OCI-LY7 (cell line): ENCODE measurements at regions not wholly inside any gene's neighbourhood (a gene's known extent, or its start where the extent isn't known, plus 50 kb on each side); places are given as distances from the start of the nearest gene placed in this dataset.

Experiments
- BruUV-seq: library from RNA; stranded (reverse); fragments of 400-500 nt; replicated peaks from 2 replicates; lab custom pipeline; 2021; lab: Mats Ljungman, UMichigan
- CTCF ChIA-PET: fragments of 300-600 bp; sonication (Branson Sonifier 250); formaldehyde crosslinking; loops from one replicate; lab custom pipeline; 2022; ENCODE audit warnings: antibody characterized with exemption; ENCODE audit not compliant: unreplicated experiment; lab: Charles Lee
- POLR2A ChIA-PET: fragments of 300-600 bp; sonication (Branson Sonifier 250); formaldehyde crosslinking; loops from one replicate; lab custom pipeline; 2022; ENCODE audit warnings: antibody characterized with exemption; lab: Charles Lee
- DNase-seq: peaks from one replicate; pipeline ENCODE4 v3.0.0-alpha.2; 2015; ENCODE audit warnings: low spot score
- H2AFZ ChIP-seq: fragments of 200-600 bp; sonication (generic), shearing (Covaris generic); 2 replicates; pipeline ENCODE4 v1.6.1; 2014; ENCODE audit warnings: mild to moderate bottlenecking, antibody characterized with exemption, low read length, moderate library complexity
- H3K27ac ChIP-seq: fragments of 200-600 bp; sonication (generic); 2 replicates; pipeline ENCODE4 v1.5.1; 2014; ENCODE audit warnings: mixed run types, low read depth, mild to moderate bottlenecking, moderate library complexity, low read length, inconsistent platforms; ENCODE audit not compliant: poor library complexity, severe bottlenecking
- H3K36me3 ChIP-seq: fragments of 200-600 bp; sonication (generic); 2 replicates; pipeline ENCODE4 v1.6.1; 2014; ENCODE audit warnings: mild to moderate bottlenecking, antibody characterized with exemption, low read length, moderate library complexity, mixed read lengths; ENCODE audit not compliant: insufficient read depth
- H3K4me1 ChIP-seq: fragments of 200-600 bp; sonication (generic); 2 replicates; pipeline ENCODE4 v1.5.1; 2014; ENCODE audit warnings: mild to moderate bottlenecking, low read length; ENCODE audit not compliant: insufficient read depth, poor library complexity, severe bottlenecking
- H3K4me2 ChIP-seq: fragments of 200-600 bp; sonication (generic); 2 replicates; pipeline ENCODE4 v1.6.1; 2014; ENCODE audit warnings: mild to moderate bottlenecking, low read length
- H3K4me3 ChIP-seq: fragments of 200-600 bp; sonication (generic); 2 replicates; pipeline ENCODE4 v1.5.1; 2014; ENCODE audit warnings: mild to moderate bottlenecking, low read depth, low read length; ENCODE audit not compliant: poor library complexity, severe bottlenecking
- H3K79me2 ChIP-seq: fragments of 200-600 bp; sonication (generic); 2 replicates; pipeline ENCODE4 v1.6.1; 2016; ENCODE audit warnings: low read depth, mild to moderate bottlenecking, low read length, moderate library complexity, mixed read lengths; ENCODE audit not compliant: insufficient read depth
- H3K9me2 ChIP-seq: fragments of 200-600 bp; sonication (generic); 2 replicates; pipeline ENCODE4 v1.6.1; 2016; ENCODE audit warnings: mild to moderate bottlenecking, low read length, mixed read lengths; ENCODE audit not compliant: insufficient read depth
- H3K9me3 ChIP-seq: fragments of 200-600 bp; sonication (generic); 2 replicates; pipeline ENCODE4 v1.6.1; 2014; ENCODE audit warnings: mild to moderate bottlenecking, mixed run types, low read length, mixed read lengths
- H4K20me1 ChIP-seq: fragments of 200-600 bp; sonication (generic); 2 replicates; pipeline ENCODE4 v1.6.1; 2014; ENCODE audit warnings: mild to moderate bottlenecking, antibody characterized with exemption, low read length, moderate library complexity, mixed read lengths; ENCODE audit not compliant: insufficient read depth
- EZH2phosphoT487 ChIP-seq: fragments of 200-600 bp; sonication (generic); IDR thresholded peaks from 2 replicates; pipeline ENCODE4 v1.6.1; 2018; ENCODE audit warnings: low read depth, borderline replicate concordance, mild to moderate bottlenecking, mixed run types, antibody characterized with exemption, low read length, moderate library complexity, mixed read lengths
- intact Hi-C: fragments of 100-400 bp; cut with micrococcal nuclease; formaldehyde crosslinking; loops from one replicate; pipeline ENCODE4 v1.10.0; 2022; ENCODE audit not compliant: unreplicated experiment
- TF ChIP-seq, protein P1 (sequence below): fragments of 200-600 bp; sonication (generic); conservative IDR thresholded peaks from 2 replicates; pipeline ENCODE4 v1.5.1; 2014; ENCODE audit warnings: mild to moderate bottlenecking, antibody characterized with exemption, low read length, moderate library complexity, mixed read lengths

DNA sequence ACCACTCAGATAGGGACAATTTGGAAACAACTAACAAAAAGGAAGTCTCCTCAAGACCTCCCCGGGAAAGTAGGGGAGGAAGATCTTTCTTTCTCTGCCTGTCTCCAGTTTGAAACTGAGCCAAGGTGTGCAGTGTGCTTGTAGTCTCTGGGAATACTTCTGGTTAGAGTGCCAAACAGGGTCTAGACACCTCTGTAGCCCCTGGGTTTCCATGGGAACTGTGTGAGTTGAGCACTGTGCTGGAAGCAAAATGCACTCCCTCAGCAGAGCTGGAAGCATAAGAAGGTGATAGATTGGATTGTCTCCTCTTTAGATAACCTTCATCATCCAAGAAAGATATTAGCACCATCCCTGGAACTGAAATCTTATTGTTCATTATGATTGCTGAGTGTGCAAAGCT lies 129.2 kb upstream of the TNPO1 start:
- BruUV-seq = no TSS peak
- Histone ChIP-seq H3K4me3 (no peak overlapping the region), H3K36me3 (no peaks in the 10 kb centered on the region), H4K20me1 (no peaks in the 10 kb centered on the region), H3K4me1 (no peaks in the 10 kb centered on the region), H3K27ac (no peak overlapping the region), H2AFZ (no peak overlapping the region), H3K79me2 (no peaks in the 10 kb centered on the region), H3K9me3 (no peaks in the 10 kb centered on the region), H3K9me2 (no peaks in the 10 kb centered on the region), H3K4me2 (no peak overlapping the region)
- intact Hi-C loops = no loop called here
- TF ChIP-seq EZH2phosphoT487 = no peak
- TF ChIP-seq, protein P1, sequence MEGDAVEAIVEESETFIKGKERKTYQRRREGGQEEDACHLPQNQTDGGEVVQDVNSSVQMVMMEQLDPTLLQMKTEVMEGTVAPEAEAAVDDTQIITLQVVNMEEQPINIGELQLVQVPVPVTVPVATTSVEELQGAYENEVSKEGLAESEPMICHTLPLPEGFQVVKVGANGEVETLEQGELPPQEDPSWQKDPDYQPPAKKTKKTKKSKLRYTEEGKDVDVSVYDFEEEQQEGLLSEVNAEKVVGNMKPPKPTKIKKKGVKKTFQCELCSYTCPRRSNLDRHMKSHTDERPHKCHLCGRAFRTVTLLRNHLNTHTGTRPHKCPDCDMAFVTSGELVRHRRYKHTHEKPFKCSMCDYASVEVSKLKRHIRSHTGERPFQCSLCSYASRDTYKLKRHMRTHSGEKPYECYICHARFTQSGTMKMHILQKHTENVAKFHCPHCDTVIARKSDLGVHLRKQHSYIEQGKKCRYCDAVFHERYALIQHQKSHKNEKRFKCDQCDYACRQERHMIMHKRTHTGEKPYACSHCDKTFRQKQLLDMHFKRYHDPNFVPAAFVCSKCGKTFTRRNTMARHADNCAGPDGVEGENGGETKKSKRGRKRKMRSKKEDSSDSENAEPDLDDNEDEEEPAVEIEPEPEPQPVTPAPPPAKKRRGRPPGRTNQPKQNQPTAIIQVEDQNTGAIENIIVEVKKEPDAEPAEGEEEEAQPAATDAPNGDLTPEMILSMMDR = no peak
- ChIA-PET CTCF (no interaction called here), POLR2A (no interaction called here)
- DNase-seq = no peak

DNA sequence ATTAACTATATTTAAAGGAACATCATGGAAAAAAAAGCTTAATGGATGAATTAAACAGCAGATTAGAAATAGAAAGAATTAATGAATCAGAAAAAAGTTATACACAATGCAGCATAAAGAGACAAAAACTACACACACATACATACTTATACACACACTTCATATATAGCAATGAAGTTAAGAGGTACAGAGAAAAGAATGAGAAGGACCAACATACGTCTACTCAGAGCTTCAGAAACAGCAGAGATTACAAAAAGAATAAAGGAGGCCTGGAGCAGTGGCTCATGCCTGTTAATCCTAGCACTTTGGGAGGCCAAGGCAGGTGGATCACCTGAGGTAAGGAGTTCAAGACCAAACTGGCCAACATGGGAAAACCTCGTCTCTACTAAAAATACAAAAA lies 133.9 kb upstream of the TNPO1 start:
- intact Hi-C loops = no loop called here
- TF ChIP-seq, protein P1 = no peak
- no peak for TF ChIP-seq EZH2phosphoT487
- H3K36me3 ChIP-seq = no peaks in the 10 kb centered on the region
- POLR2A ChIA-PET = no interaction called here
- BruUV-seq = no TSS peak
- H3K4me2 ChIP-seq = no peak overlapping the region
- H4K20me1 ChIP-seq = no peaks in the 10 kb centered on the region
- no peaks in the 10 kb centered on the region for H3K4me1 ChIP-seq
- no peak for DNase-seq
- no peaks in the 10 kb centered on the region for H3K9me3 ChIP-seq
- no peaks in the 10 kb centered on the region for H3K9me2 ChIP-seq
- CTCF ChIA-PET = no interaction called here
- H2AFZ ChIP-seq = no peak overlapping the region
- H3K4me3 ChIP-seq = no peak overlapping the region
- no peak overlapping the region for H3K27ac ChIP-seq
- no peaks in the 10 kb centered on the region for H3K79me2 ChIP-seq

- Histone ChIP-seq H3K9me3 (no peaks in the 10 kb centered on the region), H3K79me2 (no peaks in the 10 kb centered on the region), H3K27ac (no peak overlapping the region), H3K4me1 (no peaks in the 10 kb centered on the region), H3K4me2 (no peak overlapping the region), H2AFZ (no peak overlapping the region), H3K9me2 (no peaks in the 10 kb centered on the region), H4K20me1 (no peaks in the 10 kb centered on the region), H3K36me3 (no peaks in the 10 kb centered on the region), H3K4me3 (no peak overlapping the region)
- BruUV-seq = no TSS peak
- TF ChIP-seq, protein P1 = no peak
- TF ChIP-seq EZH2phosphoT487 = no peak
- ChIA-PET CTCF (no interaction called here), POLR2A (interaction anchor here (0.5 kb wide), 1 partner anchor 66 kb away, joined by 3 read pairs; no protein-coding TSS in a partner anchor)
- intact Hi-C loops = no loop called here
- no peak for DNase-seq
Observed at GRCh38 chr5:72681781-72682180, 134.7 kb upstream of the TNPO1 start.
